NCI-H187 treated with DMSO at 0.1 percent for 48 hours (cell line): ENCODE measurements at regions not wholly inside any gene's neighbourhood (a gene's known extent, or its start where the extent isn't known, plus 50 kb on each side); places are given as distances from the start of the nearest gene placed in this dataset.
"Not testable (repeated sequence)": the region's sequence is repeated elsewhere in the genome, so short reads cannot be mapped to it uniquely, and the experiment has no call there.

Experiments
- DNase-seq: peaks from one replicate; lab custom pipeline; 2025; lab: John Stamatoyannopoulos, UW

DNA sequence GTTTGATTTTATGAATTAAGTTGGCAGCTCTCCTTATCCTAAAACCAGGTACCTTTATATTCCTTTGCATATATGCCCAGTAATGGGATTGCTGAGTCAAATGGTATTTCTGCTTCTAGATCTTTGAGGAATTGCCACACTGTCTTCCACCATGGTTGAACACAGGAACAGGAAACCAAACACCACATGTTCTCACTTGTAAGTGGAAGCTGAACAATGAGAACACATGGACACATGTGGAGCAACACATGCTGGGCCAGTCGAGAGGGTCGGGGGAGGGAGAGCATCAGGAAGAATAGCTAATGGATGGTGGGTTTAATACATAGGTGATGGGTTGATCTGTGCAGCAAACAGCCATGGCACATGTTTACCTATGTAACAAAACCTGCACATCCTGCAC is 214.6 kb downstream of the BLID start:
- DNase-seq, result not testable (repeated sequence)

DNA sequence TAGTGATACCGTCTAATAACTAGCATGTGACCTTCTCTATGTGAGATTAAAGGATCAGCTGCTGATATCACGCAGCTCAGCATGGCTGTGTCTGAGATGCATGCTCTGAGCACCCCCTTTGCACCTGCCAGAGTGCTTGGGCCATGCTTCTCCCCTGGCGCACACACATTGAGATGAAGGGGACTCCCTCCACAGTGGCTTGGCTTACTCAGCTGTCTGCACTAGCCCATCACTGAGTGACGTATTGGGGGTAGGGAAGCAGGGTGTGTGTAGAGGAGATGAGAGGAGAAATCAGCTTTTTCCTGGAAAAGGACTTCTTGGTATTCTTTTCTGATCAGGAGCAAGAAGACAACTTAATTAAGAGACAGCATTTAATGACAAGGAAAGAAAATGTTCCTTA is 216.5 kb downstream of the BLID start:
- DNase-seq, result no peak

DNA sequence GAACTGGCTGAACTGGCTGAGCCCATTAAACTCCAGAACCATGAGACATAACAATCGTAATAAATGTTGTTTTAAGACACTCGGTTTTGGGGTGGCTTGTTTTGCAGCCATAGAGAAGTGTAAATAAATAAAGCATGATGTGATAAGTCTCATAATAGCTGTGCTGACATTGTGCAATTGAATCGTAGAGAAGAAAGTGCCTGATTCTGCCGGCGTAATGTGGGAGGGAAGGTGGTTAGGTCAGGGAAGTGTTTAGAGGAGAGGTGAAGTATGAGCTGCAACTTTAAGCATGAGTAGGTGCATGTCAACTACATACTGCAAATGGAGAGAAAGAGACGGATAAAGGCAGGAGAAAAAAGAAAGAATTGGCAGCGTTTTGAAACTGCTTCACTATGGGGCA is 217.1 kb downstream of the BLID start:
- DNase-seq, result no peak

GRCh38 chr11:121895919-121896318 is 220.1 kb downstream of the BLID start:
- no peak for DNase-seq

DNA sequence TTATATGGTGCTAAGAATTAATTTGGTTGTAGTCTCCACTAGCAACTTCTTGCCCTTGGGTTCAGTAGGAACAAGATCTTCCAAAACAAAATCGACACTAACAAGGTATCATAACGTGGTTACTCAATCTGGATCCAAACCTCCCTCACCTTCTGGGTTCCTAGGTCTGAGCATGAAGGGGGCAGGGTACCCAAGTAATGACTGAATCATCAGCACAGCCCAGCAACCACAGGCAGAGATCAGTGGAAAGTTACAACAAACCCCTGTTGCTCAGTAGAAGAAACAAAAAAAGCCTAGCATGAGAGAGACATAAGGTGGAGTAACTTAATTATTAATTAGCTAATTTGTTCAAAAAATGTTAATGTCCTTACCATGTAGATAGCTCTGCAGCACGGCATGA is 221.4 kb downstream of the BLID start:
- no peak for DNase-seq

DNA sequence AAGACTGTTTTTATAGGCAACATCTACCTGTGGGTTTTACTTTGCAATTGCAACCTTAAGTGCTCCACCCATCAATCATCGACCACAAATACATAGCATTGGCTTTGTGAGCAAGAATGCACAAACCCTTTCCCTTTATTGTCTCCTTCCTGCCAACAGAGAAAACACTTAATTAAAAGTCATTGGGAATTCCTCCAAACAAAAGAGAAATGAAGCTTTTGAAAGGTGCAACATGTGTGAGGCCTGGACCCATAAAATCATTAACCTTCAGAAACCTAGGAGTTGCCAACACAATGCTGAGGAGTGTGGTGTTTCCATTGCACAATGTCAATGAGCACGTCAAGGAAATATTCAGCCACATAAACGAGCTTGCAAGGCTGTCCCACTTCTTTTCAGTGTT is 223.2 kb downstream of the BLID start:
- no peak for DNase-seq

- DNase-seq, result no peak
These were observed 223.8 kb downstream of the BLID start for GRCh38 chr11:121892131-121892681.

DNA sequence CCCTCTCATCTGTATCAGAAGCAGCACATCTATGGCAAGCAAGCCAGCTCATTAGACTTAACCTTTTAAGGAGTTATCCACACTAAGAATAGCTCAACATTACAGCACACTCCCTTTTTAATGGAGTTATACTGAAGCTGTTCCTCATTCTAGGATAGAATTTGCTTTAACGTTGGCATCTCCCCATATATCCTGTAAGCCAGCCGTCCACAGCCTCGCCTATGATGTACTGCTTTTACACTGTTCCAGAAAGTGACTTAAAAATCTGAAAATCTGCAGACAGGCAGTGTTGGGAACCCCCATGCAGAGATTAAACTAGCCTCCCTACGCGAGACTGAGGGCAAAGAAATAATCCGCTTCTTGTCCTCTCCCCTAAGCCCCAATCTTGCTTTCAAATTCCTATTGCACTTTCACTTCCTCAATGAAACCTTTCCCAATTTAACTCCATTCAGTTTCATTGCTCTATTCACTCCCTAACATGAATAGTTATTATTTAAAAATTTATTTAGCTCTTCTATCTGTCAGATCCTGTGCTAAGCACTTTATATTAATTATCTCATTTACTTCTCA is 225.0 kb downstream of the BLID start:
- DNase-seq, result no peak

DNA sequence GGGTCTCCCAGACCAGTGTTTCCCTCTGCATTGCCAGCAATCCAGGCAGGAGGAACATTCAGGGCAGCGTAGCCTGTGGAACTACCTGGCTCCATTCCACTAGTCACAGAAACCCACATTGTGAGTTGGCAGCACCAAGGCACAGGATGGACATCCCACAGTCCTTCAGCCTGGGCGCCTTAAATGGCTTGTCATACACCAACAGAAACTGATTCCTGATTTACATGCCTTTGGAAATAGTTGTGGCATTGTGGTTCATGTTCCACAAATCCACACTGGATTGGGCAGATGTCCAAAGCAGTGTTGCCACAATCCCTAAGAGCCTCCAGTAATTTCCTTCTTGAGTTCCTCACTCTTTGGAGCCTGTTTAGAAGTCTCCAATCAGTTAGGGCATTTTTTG is 225.6 kb downstream of the BLID start:
- DNase-seq, result no peak

GRCh38 chr11:121889931-121890330 is 226.1 kb downstream of the BLID start:
- DNase-seq, result no peak

GRCh38 chr11:121889186-121889585 is 226.8 kb downstream of the BLID start:
- no peak for DNase-seq

GRCh38 chr11:121887976-121888557 is 227.9 kb downstream of the BLID start:
- no peak for DNase-seq

DNA sequence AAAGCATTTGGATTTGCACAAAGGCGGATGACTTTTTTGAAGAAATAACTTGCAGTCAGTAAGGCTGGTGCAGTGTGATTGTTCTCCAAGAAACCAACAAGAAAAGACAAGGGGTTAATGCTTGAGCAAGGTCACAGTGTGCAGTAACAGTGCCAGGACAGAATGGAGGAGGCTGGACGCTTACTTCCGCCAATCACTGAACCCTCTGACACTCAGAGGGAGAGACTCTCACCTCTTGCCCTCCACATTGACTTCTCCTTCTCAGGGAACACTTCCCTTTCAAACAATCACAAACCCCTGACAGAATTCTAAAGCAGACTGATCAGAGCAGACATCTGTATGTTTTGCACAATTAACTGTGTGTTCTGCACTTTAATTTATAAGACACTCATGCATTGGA is 228.4 kb downstream of the BLID start:
- no peak for DNase-seq

- no peak for DNase-seq
These were observed 229.0 kb downstream of the BLID start for GRCh38 chr11:121886996-121887395.

- no peak for DNase-seq
These were observed 229.8 kb downstream of the BLID start for GRCh38 chr11:121886005-121886734.

DNA sequence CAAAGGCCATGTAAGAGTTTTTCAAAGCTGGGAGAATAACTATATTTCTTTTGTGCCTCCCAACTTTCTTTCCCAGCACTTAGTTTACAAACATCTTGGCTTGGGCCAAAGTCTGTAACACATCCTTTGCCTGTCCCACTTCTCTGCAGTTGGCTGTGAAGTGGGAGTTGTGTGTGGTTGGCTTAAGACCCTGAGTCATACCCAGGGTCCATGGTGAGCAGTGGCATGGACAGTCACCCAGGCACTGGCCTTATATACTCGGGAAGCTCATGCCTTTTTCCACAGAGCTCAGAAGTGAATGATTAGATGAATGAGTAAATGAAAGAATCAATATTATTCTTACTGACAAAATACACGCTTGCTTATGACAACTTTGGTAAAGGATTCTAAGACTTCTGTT is 231.4 kb downstream of the BLID start:
- no peak for DNase-seq

DNA sequence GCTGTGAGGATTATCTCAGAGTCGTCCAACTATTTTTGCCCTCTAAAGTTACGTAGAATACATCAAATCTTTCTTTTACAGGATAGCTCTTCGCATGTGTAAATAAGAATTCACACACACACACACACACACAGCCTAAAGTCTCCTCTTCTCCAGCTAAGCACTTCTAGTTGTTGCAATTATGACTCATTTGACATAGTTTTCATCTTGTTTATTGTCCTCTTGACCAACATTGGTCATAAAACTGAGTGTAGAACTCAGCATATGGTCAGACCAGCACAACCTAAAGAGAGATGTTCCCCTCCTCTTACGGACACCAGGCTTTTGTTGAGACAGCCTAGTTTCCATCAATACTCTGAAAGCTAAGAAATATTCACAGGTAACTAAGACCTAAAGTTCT is 234.2 kb downstream of the BLID start:
- DNase-seq, result no peak

- no peak for DNase-seq
These were observed 238.9 kb downstream of the BLID start for GRCh38 chr11:121877152-121877551.

- no peak for DNase-seq
These were observed 242.2 kb downstream of the BLID start for GRCh38 chr11:121873766-121874165.

DNA sequence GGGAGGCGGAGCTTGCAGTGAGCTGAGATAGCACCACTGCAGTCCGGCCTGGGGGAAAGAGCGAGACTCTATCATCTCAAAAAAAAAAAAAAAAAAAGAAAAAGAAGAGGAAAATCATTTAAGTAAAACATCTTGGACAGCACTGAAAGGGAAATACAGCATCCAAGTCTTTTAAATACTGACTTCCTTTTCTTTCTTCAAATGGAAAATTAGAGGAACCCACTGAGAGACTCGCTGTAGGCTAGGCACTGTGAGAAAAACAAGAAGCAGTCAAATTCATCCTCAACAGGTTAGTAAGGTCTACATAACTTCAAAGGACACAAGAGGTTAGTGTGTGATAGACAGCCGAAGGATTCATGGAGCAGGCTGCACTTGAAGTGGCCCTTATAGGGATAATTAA is 243.7 kb downstream of the BLID start:
- DNase-seq, result no peak

GRCh38 chr11:121870206-121871045 is 245.6 kb downstream of the BLID start:
- DNase-seq, result no peak

DNA sequence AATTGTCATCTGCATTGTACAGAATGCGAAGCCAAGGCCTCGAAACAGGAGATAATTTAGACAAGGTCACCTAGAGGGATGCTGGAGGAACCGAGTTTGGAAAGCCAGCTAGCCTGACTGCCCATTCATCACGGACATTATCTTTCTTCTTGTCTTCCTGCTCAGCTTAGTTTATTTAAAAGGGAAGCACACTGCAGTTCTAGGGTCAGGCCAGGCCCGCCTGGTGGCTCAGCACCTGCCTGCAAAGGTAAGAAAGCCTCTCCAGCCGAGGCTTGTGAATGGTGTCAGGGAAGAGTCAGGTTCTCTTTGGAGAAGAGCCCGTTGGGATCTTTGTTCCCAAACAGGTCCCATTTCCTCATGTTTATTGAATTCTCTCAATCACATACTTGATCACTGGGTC is 246.5 kb downstream of the BLID start:
- DNase-seq, result no peak

DNA sequence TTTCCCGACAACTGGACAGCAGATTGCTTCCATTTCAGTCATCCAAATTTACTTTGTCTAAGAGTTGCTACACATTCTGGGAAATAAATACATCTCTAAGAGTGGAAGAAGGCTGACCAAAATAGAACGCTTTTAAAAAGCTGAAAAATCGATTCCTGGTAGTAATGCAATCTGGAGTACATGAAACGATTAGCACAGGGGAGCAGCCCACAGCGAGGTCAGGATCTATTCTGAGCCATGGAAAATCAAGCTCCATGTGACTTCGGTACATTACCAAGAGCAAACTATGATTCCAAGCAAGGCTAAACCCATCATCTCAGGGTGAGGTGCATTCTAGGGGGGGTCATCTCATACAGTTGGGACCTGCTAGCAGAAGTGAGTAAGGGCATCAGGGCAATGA is 249.3 kb downstream of the BLID start:
- no peak for DNase-seq
